ACC112 (cell line): ENCODE measurements at regions not wholly inside any gene's neighbourhood (a gene's known extent, or its start where the extent isn't known, plus 50 kb on each side); places are given as distances from the start of the nearest gene placed in this dataset.

Source experiments
- H2AFZ ChIP-seq: fragments of 200-600 bp; sonication (generic); one replicate; pipeline ENCODE4 v1.6.0; 2017; ENCODE audit warnings: antibody characterized with exemption, low read length; ENCODE audit not compliant: unreplicated experiment
- H3K27ac ChIP-seq: fragments of 200-600 bp; sonication (generic); 2 replicates; pipeline ENCODE4 v1.5.1; 2014; ENCODE audit warnings: low read depth, mild to moderate bottlenecking, antibody characterized with exemption, low read length, moderate library complexity
- H3K27me3 ChIP-seq: fragments of 200-600 bp; sonication (generic); 2 replicates; pipeline ENCODE4 v1.6.1; 2014; ENCODE audit warnings: mild to moderate bottlenecking, antibody characterized with exemption, low read length, moderate library complexity, mixed read lengths; ENCODE audit not compliant: insufficient read depth
- H3K36me3 ChIP-seq: fragments of 200-600 bp; sonication (generic); 2 replicates; pipeline ENCODE4 v1.6.1; 2016; ENCODE audit warnings: mild to moderate bottlenecking, antibody characterized with exemption, low read length, moderate library complexity, mixed read lengths; ENCODE audit not compliant: insufficient read depth
- H3K4me1 ChIP-seq: fragments of 200-600 bp; sonication (generic); one replicate; pipeline ENCODE4 v1.6.1; 2016; ENCODE audit warnings: low read length, mixed read lengths; ENCODE audit not compliant: insufficient read depth, unreplicated experiment, control insufficient read depth
- H3K4me3 ChIP-seq: fragments of 200-600 bp; sonication (generic); 2 replicates; pipeline ENCODE4 v1.5.1; 2014; ENCODE audit warnings: mild to moderate bottlenecking, low read depth, low read length
- H3K79me2 ChIP-seq: fragments of 200-600 bp; sonication (generic); one replicate; pipeline ENCODE4 v1.6.0; 2016; ENCODE audit warnings: low read length; ENCODE audit not compliant: control insufficient read depth, unreplicated experiment, insufficient read depth

- H2AFZ ChIP-seq = no peak overlapping the region
- no peaks in the 10 kb centered on the region for H3K79me2 ChIP-seq
- no peaks in the 10 kb centered on the region for H3K4me1 ChIP-seq
- no peak overlapping the region for H3K27ac ChIP-seq
- no peaks in the 10 kb centered on the region for H3K36me3 ChIP-seq
- no peaks in the 10 kb centered on the region for H3K27me3 ChIP-seq
- no peak overlapping the region for H3K4me3 ChIP-seq
Observed at GRCh38 chr9:30677221-30677620, 1707.2 kb upstream of the ACO1 start.

GRCh38 chr9:30688801-30689200, 1695.6 kb upstream of the ACO1 start:
- no peaks in the 10 kb centered on the region for H3K4me1 ChIP-seq
- H3K79me2 ChIP-seq = no peaks in the 10 kb centered on the region

GRCh38 chr9:30697958-30698357, 1686.5 kb upstream of the ACO1 start:
- Histone ChIP-seq H3K79me2 (no peaks in the 10 kb centered on the region), H3K4me1 (no peaks in the 10 kb centered on the region), H3K27ac (no peak overlapping the region), H3K4me3 (no peak overlapping the region), H2AFZ (no peak overlapping the region), H3K36me3 (no peaks in the 10 kb centered on the region), H3K27me3 (no peaks in the 10 kb centered on the region)

More at GRCh38 chr9:30688801-30689200, 1695.6 kb upstream of the ACO1 start:
- no peaks in the 10 kb centered on the region for H3K36me3 ChIP-seq
- no peak overlapping the region for H3K4me3 ChIP-seq
- H3K27ac ChIP-seq = no peak overlapping the region
- no peak overlapping the region for H2AFZ ChIP-seq
- no peaks in the 10 kb centered on the region for H3K27me3 ChIP-seq

- Histone ChIP-seq H3K27me3 (no peaks in the 10 kb centered on the region), H3K79me2 (no peaks in the 10 kb centered on the region), H3K4me1 (no peaks in the 10 kb centered on the region), H2AFZ (no peak overlapping the region), H3K36me3 (no peaks in the 10 kb centered on the region), H3K4me3 (no peak overlapping the region), H3K27ac (no peak overlapping the region)
Observed at GRCh38 chr9:30711591-30711990, 1672.9 kb upstream of the ACO1 start.

- Histone ChIP-seq H3K27ac (no peak overlapping the region), H3K4me1 (no peaks in the 10 kb centered on the region), H3K4me3 (no peak overlapping the region), H3K36me3 (no peaks in the 10 kb centered on the region), H3K27me3 (no peaks in the 10 kb centered on the region), H2AFZ (no peak overlapping the region), H3K79me2 (no peaks in the 10 kb centered on the region)
Observed at GRCh38 chr9:30713243-30713642, 1671.2 kb upstream of the ACO1 start.

GRCh38 chr9:30714389-30714788, 1670.1 kb upstream of the ACO1 start:
- Histone ChIP-seq H3K27me3 (no peaks in the 10 kb centered on the region), H3K4me1 (no peaks in the 10 kb centered on the region), H3K79me2 (no peaks in the 10 kb centered on the region), H2AFZ (no peak overlapping the region), H3K36me3 (no peaks in the 10 kb centered on the region), H3K4me3 (no peak overlapping the region), H3K27ac (no peak overlapping the region)

GRCh38 chr9:30718483-30718882, 1666.0 kb upstream of the ACO1 start:
- Histone ChIP-seq H3K36me3 (no peaks in the 10 kb centered on the region), H3K4me1 (no peaks in the 10 kb centered on the region), H3K79me2 (no peaks in the 10 kb centered on the region), H3K27me3 (no peaks in the 10 kb centered on the region), H2AFZ (no peak overlapping the region), H3K27ac (no peak overlapping the region), H3K4me3 (no peak overlapping the region)

GRCh38 chr9:30722065-30722464, 1662.4 kb upstream of the ACO1 start:
- no peak overlapping the region for H3K4me3 ChIP-seq
- H3K27me3 ChIP-seq = no peaks in the 10 kb centered on the region
- H2AFZ ChIP-seq = no peak overlapping the region
- no peaks in the 10 kb centered on the region for H3K4me1 ChIP-seq
- no peaks in the 10 kb centered on the region for H3K36me3 ChIP-seq
- H3K27ac ChIP-seq = no peak overlapping the region
- no peaks in the 10 kb centered on the region for H3K79me2 ChIP-seq

GRCh38 chr9:30723656-30724055, 1660.8 kb upstream of the ACO1 start:
- no peaks in the 10 kb centered on the region for H3K27me3 ChIP-seq
- no peak overlapping the region for H3K4me3 ChIP-seq
- H3K4me1 ChIP-seq = no peaks in the 10 kb centered on the region
- H2AFZ ChIP-seq = no peak overlapping the region
- no peaks in the 10 kb centered on the region for H3K36me3 ChIP-seq
- no peaks in the 10 kb centered on the region for H3K79me2 ChIP-seq
- H3K27ac ChIP-seq = no peak overlapping the region

- no peak overlapping the region for H3K4me3 ChIP-seq
- H3K36me3 ChIP-seq = no peaks in the 10 kb centered on the region
- H3K4me1 ChIP-seq = no peaks in the 10 kb centered on the region
- H3K27ac ChIP-seq = no peak overlapping the region
- H3K79me2 ChIP-seq = no peaks in the 10 kb centered on the region
- H3K27me3 ChIP-seq = no peaks in the 10 kb centered on the region
- no peak overlapping the region for H2AFZ ChIP-seq
Observed at GRCh38 chr9:30732060-30732459, 1652.4 kb upstream of the ACO1 start.

- no peak overlapping the region for H3K4me3 ChIP-seq
- H3K27ac ChIP-seq = no peak overlapping the region
- no peaks in the 10 kb centered on the region for H3K36me3 ChIP-seq
- no peaks in the 10 kb centered on the region for H3K27me3 ChIP-seq
- H3K4me1 ChIP-seq = no peaks in the 10 kb centered on the region
- H3K79me2 ChIP-seq = no peaks in the 10 kb centered on the region
- no peak overlapping the region for H2AFZ ChIP-seq
Observed at GRCh38 chr9:30744871-30745270, 1639.6 kb upstream of the ACO1 start.
